Activated T-cell treated with anti-CD3 and anti-CD28 coated beads for 24 hours (primary cell): ENCODE measurements at regions not wholly inside any gene's neighbourhood (a gene's known extent, or its start where the extent isn't known, plus 50 kb on each side); places are given as distances from the start of the nearest gene placed in this dataset.

Experiments used
- DNase-seq: peaks from one replicate; pipeline ENCODE4 v3.0.0-alpha.2; 2020; ENCODE audit warnings: low read depth

GRCh38 chr2:196356332-196356731, 185.0 kb upstream of the STK17B start:
- no peak for DNase-seq

- no peak for DNase-seq
These were observed 189.3 kb upstream of the STK17B start for GRCh38 chr2:196360650-196361049.

- DNase-seq: no peak
These were observed 190.4 kb upstream of the STK17B start for GRCh38 chr2:196361606-196362326.

GRCh38 chr2:196362973-196363549, 191.7 kb upstream of the STK17B start:
- DNase-seq: no peak

- DNase-seq: no peak
These were observed 193.8 kb upstream of the STK17B start for GRCh38 chr2:196365145-196365544.

GRCh38 chr2:196365923-196366322, 194.5 kb upstream of the STK17B start:
- no peak for DNase-seq

GRCh38 chr2:196367633-196368032, 196.3 kb upstream of the STK17B start:
- no peak for DNase-seq

GRCh38 chr2:196368546-196369225, 197.3 kb upstream of the STK17B start:
- DNase-seq: no peak

- no peak for DNase-seq
These were observed 198.6 kb upstream of the STK17B start for GRCh38 chr2:196369967-196370366.

- DNase-seq: no peak
These were observed 199.0 kb upstream of the STK17B start for GRCh38 chr2:196370381-196370780.

- no peak for DNase-seq
These were observed 201.0 kb upstream of the STK17B start for GRCh38 chr2:196372276-196372809.

GRCh38 chr2:196372811-196373664, 201.7 kb upstream of the STK17B start:
- DNase-seq: no peak

- peak; percentile 11 for DNase-seq
These were observed 205.9 kb upstream of the STK17B start for GRCh38 chr2:196376984-196377877.

- no peak for DNase-seq
These were observed 208.2 kb upstream of the STK17B start for GRCh38 chr2:196379600-196379999.

GRCh38 chr2:196380098-196380497, 208.7 kb upstream of the STK17B start:
- no peak for DNase-seq

- no peak for DNase-seq
These were observed 209.2 kb upstream of the STK17B start for GRCh38 chr2:196380575-196380974.

GRCh38 chr2:196381464-196381863, 210.1 kb upstream of the STK17B start:
- DNase-seq: no peak

GRCh38 chr2:196383799-196384198, 212.4 kb upstream of the STK17B start:
- no peak for DNase-seq

GRCh38 chr2:196384729-196385128, 213.4 kb upstream of the STK17B start:
- DNase-seq: no peak

- DNase-seq: no peak
These were observed 218.3 kb upstream of the STK17B start for GRCh38 chr2:196389670-196390069.
